Body of pancreas (tissue), 4 donors: ENCODE measurements at regions not wholly inside any gene's neighbourhood (a gene's known extent, or its start where the extent isn't known, plus 50 kb on each side); places are given as distances from the start of the nearest gene placed in this dataset.
"Not testable (repeated sequence)": the region's sequence is repeated elsewhere in the genome, so short reads cannot be mapped to it uniquely, and the experiment has no call there.

Experiments used
- POLR2A ChIP-seq, 3 donors: fragments of 450-650 bp; IDR thresholded peaks; one replicate each; pipeline ENCODE4 v1.6.1; 2016; ENCODE audit warnings: antibody characterized with exemption in 3 of 3, mild to moderate bottlenecking in 2 of 3
- TF ChIP-seq, protein P1 (sequence below), 7 experiments: fragments of 450-650 bp in 4 of 7; fragments of 200-600 bp in 3 of 7; sonication (generic) in 3 of 7; IDR thresholded peaks; one replicate each; pipeline ENCODE4 v1.5.1; 2016 to 2019; ENCODE audit warnings: antibody characterized with exemption in 7 of 7

DNA sequence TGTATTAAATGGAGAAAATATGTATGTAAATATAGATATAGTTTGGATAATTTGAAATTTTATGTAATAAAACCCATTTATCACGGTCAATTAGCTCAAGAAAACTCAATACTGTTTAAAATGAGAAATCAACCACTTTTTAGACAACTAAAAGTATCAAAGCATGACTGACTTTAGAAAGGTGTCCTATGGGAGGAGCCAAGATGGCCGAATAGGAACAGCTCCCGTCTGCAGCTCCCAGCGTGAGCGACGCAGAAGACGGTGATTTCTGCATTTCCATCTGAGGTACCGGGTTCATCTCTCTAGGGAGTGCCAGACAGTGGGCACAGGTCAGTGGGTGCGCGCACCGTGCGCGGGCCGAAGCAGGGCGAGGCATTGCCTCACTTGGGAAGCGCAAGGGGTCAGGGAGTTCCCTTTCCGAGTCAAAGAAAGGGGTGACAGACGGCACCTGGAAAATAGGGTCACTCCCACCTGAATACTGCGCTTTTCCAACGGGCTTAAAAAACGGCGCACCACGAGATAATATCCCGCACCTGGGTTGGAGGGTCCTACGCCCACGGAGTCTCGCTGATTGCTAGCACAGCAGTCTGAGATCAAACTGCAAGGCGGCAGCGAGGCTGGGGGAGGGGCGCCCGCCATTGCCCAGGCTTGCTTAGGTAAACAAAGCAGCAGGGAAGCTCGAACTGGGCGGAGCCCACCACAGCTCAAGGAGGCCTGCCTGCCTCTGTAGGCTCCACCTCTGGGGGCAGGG, 182.8 kb upstream of the NECTIN3 start:
- TF ChIP-seq, protein P1, sequence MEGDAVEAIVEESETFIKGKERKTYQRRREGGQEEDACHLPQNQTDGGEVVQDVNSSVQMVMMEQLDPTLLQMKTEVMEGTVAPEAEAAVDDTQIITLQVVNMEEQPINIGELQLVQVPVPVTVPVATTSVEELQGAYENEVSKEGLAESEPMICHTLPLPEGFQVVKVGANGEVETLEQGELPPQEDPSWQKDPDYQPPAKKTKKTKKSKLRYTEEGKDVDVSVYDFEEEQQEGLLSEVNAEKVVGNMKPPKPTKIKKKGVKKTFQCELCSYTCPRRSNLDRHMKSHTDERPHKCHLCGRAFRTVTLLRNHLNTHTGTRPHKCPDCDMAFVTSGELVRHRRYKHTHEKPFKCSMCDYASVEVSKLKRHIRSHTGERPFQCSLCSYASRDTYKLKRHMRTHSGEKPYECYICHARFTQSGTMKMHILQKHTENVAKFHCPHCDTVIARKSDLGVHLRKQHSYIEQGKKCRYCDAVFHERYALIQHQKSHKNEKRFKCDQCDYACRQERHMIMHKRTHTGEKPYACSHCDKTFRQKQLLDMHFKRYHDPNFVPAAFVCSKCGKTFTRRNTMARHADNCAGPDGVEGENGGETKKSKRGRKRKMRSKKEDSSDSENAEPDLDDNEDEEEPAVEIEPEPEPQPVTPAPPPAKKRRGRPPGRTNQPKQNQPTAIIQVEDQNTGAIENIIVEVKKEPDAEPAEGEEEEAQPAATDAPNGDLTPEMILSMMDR (IDR thresholded peaks at IDR 0.05) = not testable (repeated sequence)
- not testable (repeated sequence) for TF ChIP-seq POLR2A (IDR thresholded peaks at IDR 0.05)
